UCSD-AML1 (cell line): ENCODE measurements at regions not wholly inside any gene's neighbourhood (a gene's known extent, or its start where the extent isn't known, plus 50 kb on each side); places are given as distances from the start of the nearest gene placed in this dataset.
A peak's percentile ranks its signal among the peaks of the same experiment; 100 is the strongest.

ENCODE experiments used
- DNase-seq: peaks from one replicate; lab custom pipeline; 2025; ENCODE audit not compliant: unreplicated experiment; lab: John Stamatoyannopoulos, UW

GRCh38 chr3:30292192-30292893, 314.1 kb upstream of the TGFBR2 start:
- peak; percentile 13 for DNase-seq

GRCh38 chr3:30293621-30294240, 312.7 kb upstream of the TGFBR2 start:
- DNase-seq: no peak

- peak; percentile 19 for DNase-seq
These were observed 312.1 kb upstream of the TGFBR2 start for GRCh38 chr3:30294241-30294667.

- no peak for DNase-seq
These were observed 309.3 kb upstream of the TGFBR2 start for GRCh38 chr3:30297112-30297511.

GRCh38 chr3:30299674-30300385, 306.6 kb upstream of the TGFBR2 start:
- DNase-seq: no peak

GRCh38 chr3:30300809-30301208, 305.6 kb upstream of the TGFBR2 start:
- DNase-seq: no peak

- no peak for DNase-seq
These were observed 304.4 kb upstream of the TGFBR2 start for GRCh38 chr3:30302027-30302426.

GRCh38 chr3:30303770-30304169, 302.6 kb upstream of the TGFBR2 start:
- no peak for DNase-seq

GRCh38 chr3:30305021-30305420, 301.4 kb upstream of the TGFBR2 start:
- DNase-seq: no peak

- no peak for DNase-seq
These were observed 299.5 kb upstream of the TGFBR2 start for GRCh38 chr3:30306896-30307295.

GRCh38 chr3:30307372-30307950, 298.9 kb upstream of the TGFBR2 start:
- no peak for DNase-seq

GRCh38 chr3:30308131-30308530, 298.3 kb upstream of the TGFBR2 start:
- no peak for DNase-seq

- no peak for DNase-seq
These were observed 296.1 kb upstream of the TGFBR2 start for GRCh38 chr3:30309961-30310954.

- no peak for DNase-seq
These were observed 294.6 kb upstream of the TGFBR2 start for GRCh38 chr3:30311781-30312180.

GRCh38 chr3:30313840-30314239, 292.6 kb upstream of the TGFBR2 start:
- no peak for DNase-seq

- DNase-seq: no peak
These were observed 291.6 kb upstream of the TGFBR2 start for GRCh38 chr3:30314757-30315325.

GRCh38 chr3:30315447-30315846, 291.0 kb upstream of the TGFBR2 start:
- DNase-seq: no peak

- no peak for DNase-seq
These were observed 288.8 kb upstream of the TGFBR2 start for GRCh38 chr3:30317561-30317960.

GRCh38 chr3:30318110-30318509, 288.3 kb upstream of the TGFBR2 start:
- DNase-seq: no peak

- no peak for DNase-seq
These were observed 286.7 kb upstream of the TGFBR2 start for GRCh38 chr3:30319713-30320112.
